Left ventricle myocardium superior (tissue), 1 donor: ENCODE measurements at regions not wholly inside any gene's neighbourhood (a gene's known extent, or its start where the extent isn't known, plus 50 kb on each side); places are given as distances from the start of the nearest gene placed in this dataset.

Experiments used
- ATAC-seq: fragments of 200-7000 bp; cut with Tn5 transposase; one replicate; pipeline ENCODE4 v1.9.1; 2020; ENCODE audit warnings: mild to moderate bottlenecking, moderate library complexity
- DNase-seq: peaks from one replicate; pipeline ENCODE4 v3.0.0-alpha.2; 2020
- intact Hi-C: fragments of 100-400 bp; cut with micrococcal nuclease; formaldehyde crosslinking; loops from one replicate; pipeline ENCODE4 v1.11.0; 2022
- donor health status: DM: no; HTN: yes; CAD: no; lungs with severe emphysema.

DNA sequence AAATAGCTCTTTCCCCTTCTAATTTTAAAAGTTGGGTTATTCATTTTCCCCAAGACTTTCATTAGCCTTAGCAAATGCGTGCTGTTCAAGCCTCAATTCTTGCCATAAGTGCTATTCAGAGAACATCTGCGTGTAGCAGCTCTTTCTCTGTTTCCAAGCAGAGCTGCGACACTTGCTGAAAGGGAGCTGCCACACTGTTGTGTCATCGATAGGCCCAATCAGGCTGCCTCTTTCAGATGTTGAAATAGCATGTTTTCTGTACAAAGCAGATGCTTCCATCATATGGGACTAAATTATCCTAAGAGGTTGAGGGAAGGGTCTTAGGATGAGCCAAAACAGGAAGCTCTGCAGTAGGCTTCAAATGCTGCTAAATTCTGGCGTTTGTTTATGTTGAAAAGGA is 220.9 kb upstream of the CDC14C start:
- ATAC-seq = no peak
- no peak for DNase-seq
- intact Hi-C loops = no loop called here

DNA sequence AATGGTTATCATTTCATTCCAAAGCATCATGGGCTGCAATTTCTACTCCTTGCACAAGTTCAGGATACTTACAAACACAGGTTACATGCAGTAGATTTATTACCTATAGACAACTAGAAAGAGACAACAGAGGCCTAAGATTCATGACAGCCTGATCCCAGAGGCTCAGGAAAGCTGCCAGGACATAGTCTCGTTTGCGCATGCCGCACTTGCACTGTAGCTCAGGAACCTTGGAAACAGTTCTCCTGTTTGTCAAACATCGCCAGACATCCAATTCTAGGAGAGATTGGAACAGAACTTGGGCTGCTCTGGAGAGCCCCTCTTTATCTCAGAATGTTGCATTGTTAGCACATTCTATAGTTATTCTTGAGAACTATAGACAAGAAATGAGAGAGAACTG is 216.2 kb upstream of the CDC14C start:
- DNase-seq = no peak
- no peak for ATAC-seq
- intact Hi-C loops = no loop called here

DNA sequence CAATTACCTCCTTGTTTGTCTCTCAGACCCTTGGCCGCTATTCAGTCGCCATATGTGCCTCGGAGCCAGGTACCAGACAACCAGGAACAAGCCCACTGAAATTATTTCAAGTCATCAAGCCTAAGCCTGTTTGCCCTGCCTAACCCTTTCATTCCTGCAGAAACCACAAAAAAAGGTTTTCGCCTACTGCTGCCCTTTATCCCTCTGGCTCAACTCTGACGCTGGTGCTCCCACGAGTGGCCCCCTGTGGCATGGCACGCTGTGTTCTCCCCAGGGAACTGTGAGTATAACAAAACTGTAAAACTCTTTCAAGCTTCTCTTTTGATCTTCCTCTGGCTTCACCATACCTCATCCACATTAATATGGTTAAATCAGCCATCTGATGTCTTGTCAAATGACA is 215.7 kb upstream of the CDC14C start:
- DNase-seq (no peak), ATAC-seq (no peak)
- intact Hi-C loops = no loop called here

GRCh38 chr7:48710995-48711394 is 213.4 kb upstream of the CDC14C start:
- DNase-seq (no peak), ATAC-seq (no peak)
- intact Hi-C loops = no loop called here

DNA sequence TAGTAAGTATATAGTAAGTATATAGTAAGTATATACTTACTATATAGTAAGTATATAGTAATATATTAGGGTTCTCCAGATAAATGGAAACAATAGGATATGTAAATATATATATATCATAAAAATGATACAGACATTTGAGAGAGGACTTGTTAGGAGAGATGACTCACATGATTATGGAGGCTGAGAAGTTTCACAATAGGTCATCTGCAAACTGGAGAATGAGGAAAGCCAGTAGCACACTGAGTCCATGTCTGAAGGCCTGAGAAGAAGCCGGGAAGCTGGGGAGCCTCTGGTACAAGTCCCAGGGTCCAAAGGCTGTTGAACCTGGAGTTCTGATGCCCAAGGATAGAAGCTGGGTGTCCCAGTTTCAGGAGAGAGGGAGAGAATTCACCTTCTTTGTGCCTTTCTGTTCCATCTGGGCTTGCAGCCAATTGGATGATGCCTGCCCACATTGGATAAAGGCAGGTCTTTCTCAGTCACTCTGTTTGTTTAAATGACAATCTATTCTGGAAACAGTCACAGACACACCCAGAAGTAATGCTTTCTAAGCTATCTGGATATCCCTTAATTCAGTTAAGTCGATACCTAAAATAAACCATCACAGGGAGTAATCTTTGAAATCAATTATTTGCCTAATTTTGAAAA is 205.5 kb upstream of the CDC14C start:
- DNase-seq = no peak
- intact Hi-C loops = no loop called here

DNA sequence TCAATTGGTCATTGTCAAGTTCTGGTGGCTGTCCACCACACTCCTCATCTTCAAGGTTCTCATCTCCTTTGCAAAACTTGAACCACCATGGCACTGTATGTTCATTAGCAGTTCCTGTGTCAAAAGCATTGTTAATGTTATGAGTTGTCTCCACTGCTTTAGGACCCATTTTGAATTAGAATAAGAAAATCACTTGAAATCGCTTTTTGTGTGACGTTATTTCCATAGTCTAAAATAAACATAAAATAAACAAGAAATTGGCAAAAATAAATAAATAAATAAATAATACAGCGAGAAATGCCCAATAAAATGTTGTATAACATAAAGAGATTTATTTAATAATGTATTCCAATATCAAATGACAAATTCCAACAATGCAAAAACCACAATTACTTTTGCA is 195.5 kb upstream of the CDC14C start:
- no peak for ATAC-seq
- intact Hi-C loops = no loop called here
- DNase-seq = no peak

More for the DNA sequence above, 205.5 kb upstream of the CDC14C start:
- no peak for ATAC-seq

- intact Hi-C loops = no loop called here
- DNase-seq (no peak), ATAC-seq (no peak)
Measured at GRCh38 chr7:48734695-48735406, 189.5 kb upstream of the CDC14C start.

GRCh38 chr7:48741545-48741944 is 182.8 kb upstream of the CDC14C start:
- DNase-seq (no peak), ATAC-seq (no peak)
- intact Hi-C loops = no loop called here

GRCh38 chr7:48742079-48742798 is 182.1 kb upstream of the CDC14C start:
- intact Hi-C loops = no loop called here
- DNase-seq (no peak), ATAC-seq (no peak)

DNA sequence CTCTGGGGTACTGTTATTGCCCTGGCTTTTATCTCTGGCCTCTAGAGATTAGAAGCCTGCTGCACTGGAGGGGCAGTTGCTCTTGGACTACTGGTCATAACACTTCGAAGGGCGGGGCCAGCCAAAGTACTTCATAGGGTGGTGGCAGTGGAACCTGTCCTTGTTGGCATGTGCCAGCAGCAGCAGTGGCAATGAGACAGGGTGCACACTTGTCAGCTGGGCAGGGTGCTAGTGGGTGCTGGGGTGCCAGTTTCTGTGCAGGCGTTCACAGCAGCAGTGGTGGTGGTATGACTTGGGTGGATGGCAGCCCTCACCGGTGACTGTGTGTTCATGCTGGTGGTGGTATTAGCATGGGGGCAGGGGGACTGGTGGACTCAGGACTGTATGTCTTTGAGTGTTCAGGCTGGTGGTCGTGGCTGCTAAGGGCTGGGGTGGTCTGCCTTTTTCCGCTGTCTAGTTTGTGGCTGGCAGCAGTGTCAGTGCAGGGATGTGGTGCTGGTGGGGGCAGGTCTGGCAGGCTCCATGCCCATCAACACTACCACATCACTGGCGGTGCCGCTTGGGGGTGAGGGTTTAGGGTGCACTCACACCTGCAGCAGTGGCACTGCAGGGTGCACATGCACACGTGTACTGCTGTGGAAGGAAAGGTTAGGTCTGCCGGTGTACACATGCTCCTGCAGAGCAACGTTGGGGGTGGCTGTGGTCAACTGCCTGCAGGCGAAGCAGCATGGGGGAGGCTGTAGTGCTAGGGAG is 176.1 kb upstream of the CDC14C start:
- ATAC-seq = no peak
- intact Hi-C loops = no loop called here
- no peak for DNase-seq

GRCh38 chr7:48755061-48755555 is 169.2 kb upstream of the CDC14C start:
- no peak for ATAC-seq
- intact Hi-C loops = no loop called here
- DNase-seq = no peak

GRCh38 chr7:48759431-48760080 is 164.8 kb upstream of the CDC14C start:
- intact Hi-C loops = no loop called here
- no peak for ATAC-seq
- no peak for DNase-seq

DNA sequence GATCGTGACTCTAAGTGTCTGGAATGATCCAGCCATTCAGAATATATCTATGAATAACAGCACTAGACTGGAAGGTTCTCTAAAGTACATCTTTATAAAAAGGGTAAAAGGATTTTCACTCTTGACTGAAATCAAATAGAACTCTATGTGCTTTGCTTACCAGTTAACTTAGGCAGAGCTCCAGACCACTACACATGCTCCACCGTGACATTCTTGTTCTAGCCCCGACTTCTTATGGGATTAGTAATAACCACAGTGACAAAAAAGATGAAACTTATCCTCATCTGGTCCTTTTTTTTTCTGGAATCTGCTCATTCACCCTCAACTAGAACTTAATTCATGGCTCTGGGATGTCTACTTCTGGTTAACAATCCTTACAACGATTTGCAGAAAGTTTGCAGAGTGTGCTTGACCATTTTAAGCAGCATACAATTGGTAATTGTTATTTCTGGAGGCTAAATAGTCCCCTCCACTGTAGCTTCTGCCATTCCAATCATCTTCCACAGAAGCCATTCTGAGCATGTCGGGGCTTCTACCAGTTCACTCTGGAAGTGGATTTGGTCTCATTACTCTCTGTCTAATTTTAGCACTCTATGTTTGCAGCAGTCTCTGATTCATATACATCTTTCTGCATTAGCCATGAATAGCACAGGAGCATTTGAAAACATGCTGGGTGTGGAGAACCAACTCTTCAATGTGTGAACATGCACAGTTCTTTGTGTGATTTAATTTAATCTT is 163.7 kb upstream of the CDC14C start:
- intact Hi-C loops = no loop called here
- ATAC-seq = no peak
- DNase-seq = no peak

DNA sequence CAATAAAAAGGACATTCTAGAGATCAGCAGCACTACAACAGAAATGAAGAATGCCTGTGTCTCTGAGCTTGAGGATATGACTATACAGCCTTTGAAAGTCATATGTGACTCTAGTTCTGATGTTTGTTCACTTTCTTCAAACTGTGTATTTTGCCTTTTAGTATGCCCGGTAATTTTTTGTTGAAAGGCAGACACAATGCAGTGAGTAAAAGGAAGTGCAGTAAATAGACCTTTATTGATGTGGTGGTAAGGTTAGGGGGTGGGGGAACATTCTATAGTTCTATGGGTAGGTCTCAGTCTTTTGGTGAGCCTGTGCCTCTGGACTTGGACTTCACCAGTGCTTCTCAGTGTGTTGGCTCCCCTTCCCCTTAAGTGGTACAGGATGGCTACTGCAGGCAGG is 143.5 kb upstream of the CDC14C start:
- no peak for DNase-seq
- ATAC-seq = no peak
- intact Hi-C loops = no loop called here

DNA sequence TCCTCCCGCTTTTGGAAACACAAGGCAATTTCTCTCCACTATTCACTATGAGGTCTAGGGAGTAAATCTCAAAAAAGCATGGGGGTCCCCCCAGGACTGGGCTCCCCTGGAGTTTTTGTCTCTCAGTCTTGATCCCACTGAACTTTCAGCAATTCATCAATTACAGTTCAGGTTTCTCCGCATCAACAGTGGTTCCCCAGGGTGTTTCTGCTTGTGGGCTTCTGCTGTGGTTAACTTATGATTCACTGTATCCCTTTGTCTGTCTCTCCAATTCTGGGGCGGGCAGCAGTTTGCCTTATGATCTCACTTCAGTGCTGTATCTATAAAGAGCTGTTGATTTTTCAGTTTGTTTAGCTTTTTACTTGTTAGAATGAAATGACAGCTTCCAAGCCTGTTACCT is 142.6 kb upstream of the CDC14C start:
- intact Hi-C loops = no loop called here
- DNase-seq (no peak), ATAC-seq (no peak)

DNA sequence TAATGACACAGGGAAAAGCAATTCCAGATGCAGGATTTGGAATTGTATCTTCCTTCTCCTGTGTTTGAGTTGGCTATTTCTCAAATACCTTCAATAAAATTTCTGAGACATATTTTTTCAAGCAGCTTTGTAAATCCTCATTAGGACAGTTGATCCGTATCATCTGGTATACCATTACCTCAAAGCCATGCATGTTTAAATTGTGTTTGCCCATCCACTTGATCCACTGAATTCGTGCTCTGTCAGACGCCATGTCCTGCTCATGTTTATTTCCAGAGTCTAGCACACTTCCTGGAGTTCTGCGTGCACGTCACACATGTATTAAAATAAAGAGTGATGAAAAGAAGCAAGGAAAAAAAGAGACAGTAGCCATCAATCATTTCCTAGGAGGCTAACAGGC is 141.8 kb upstream of the CDC14C start:
- intact Hi-C loops = no loop called here
- DNase-seq = no peak
- ATAC-seq = no peak

DNA sequence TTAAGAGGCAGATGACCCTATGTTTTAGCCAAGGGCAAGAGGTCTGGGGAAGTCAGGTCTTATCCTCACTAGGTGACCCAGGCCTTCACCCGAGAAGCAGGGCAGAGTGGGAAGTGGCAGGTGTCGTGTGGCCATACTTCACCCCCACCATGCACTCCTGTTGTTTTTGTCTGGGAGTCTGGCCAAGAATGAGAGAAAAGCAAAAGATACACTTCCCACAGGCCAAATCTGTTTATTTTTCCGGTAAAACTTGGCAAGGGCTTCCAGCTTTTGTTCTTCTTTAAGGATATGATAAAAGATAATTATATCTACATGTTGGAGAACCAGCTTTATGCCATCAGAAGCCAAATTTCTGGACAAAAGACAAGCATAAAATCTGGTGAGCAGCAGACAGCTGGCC is 137.4 kb upstream of the CDC14C start:
- DNase-seq = no peak
- no peak for ATAC-seq
- intact Hi-C loops = no loop called here

DNA sequence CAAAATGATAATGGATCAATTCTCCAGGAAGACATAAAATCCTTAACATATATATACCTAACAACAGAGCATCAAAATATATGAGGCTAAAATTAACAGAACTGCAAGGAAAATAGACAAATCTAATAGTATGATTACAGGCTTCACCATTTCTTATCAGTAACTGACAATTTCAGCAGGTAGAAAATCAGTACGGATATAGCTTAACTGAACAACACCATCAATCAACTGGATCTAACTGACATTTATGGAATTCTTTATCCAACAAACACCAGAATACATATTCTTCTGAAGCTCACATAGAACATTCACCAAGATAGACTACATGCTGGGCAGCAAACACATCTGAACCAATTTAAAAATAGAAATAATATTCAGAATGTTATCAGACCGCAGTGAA is 121.1 kb upstream of the CDC14C start:
- ATAC-seq = no peak
- intact Hi-C loops = no loop called here
- DNase-seq = no peak

GRCh38 chr7:48806731-48807130 is 117.6 kb upstream of the CDC14C start:
- DNase-seq (no peak), ATAC-seq (no peak)
- intact Hi-C loops = no loop called here
